H9 (cell line): ENCODE measurements at regions not wholly inside any gene's neighbourhood (a gene's known extent, or its start where the extent isn't known, plus 50 kb on each side); places are given as distances from the start of the nearest gene placed in this dataset.

Experiments used
- DNase-seq: peaks from one replicate; pipeline ENCODE4 v3.0.0-alpha.2; 2017
- H2AFZ ChIP-seq: one replicate; pipeline ENCODE4 v1.6.1; 2013; ENCODE audit warnings: mild to moderate bottlenecking, low read length, control low read depth, moderate library complexity
- H2AK5ac ChIP-seq: 2 replicates; pipeline ENCODE4 v1.6.1; 2013; ENCODE audit warnings: low read length, control low read depth, mixed read lengths; ENCODE audit not compliant: insufficient read length
- H2BK120ac ChIP-seq: one replicate; pipeline ENCODE4 v1.6.1; 2013; ENCODE audit warnings: low read depth, mild to moderate bottlenecking, low read length, control low read depth, inconsistent platforms; ENCODE audit not compliant: poor library complexity, severe bottlenecking
- H2BK12ac ChIP-seq: 2 replicates; pipeline ENCODE4 v1.6.1; 2013; ENCODE audit warnings: low read length, control low read depth, mixed read lengths, low read depth; ENCODE audit not compliant: insufficient read length
- H2BK15ac ChIP-seq: 2 replicates; pipeline ENCODE4 v1.6.1; 2013; ENCODE audit warnings: low read depth, low read length, control low read depth
- H2BK20ac ChIP-seq: one replicate; pipeline ENCODE4 v1.6.1; 2013; ENCODE audit warnings: low read depth, mild to moderate bottlenecking, low read length, control low read depth, inconsistent platforms; ENCODE audit not compliant: poor library complexity, severe bottlenecking
- H2BK5ac ChIP-seq: 2 replicates; pipeline ENCODE4 v1.6.1; 2013; ENCODE audit warnings: low read length, control low read depth, mixed read lengths; ENCODE audit not compliant: insufficient read length
- H3K14ac ChIP-seq: 2 replicates; pipeline ENCODE4 v1.6.1; 2013; ENCODE audit warnings: low read length, control low read depth; ENCODE audit not compliant: insufficient read depth
- H3K18ac ChIP-seq: 2 replicates; pipeline ENCODE4 v1.6.1; 2013; ENCODE audit warnings: low read depth, mild to moderate bottlenecking, mixed read lengths, low read length, control low read depth; ENCODE audit not compliant: insufficient read length
- H3K23ac ChIP-seq: 2 replicates; pipeline ENCODE4 v1.6.1; 2013; ENCODE audit warnings: low read length, control low read depth, mixed read lengths, low read depth; ENCODE audit not compliant: insufficient read length
- H3K23me2 ChIP-seq: 2 replicates; pipeline ENCODE4 v1.6.1; 2013; ENCODE audit warnings: low read depth, mild to moderate bottlenecking, mixed read lengths, low read length, control low read depth; ENCODE audit not compliant: insufficient read length, poor library complexity, severe bottlenecking
- H3K27ac ChIP-seq: 2 replicates; pipeline ENCODE4 v1.5.1; 2013; ENCODE audit warnings: low read length, control low read depth, mixed read lengths, low read depth; ENCODE audit not compliant: insufficient read length
- H3K27me3 ChIP-seq: 2 replicates; pipeline ENCODE4 v1.6.1; 2013; ENCODE audit warnings: low read length, control low read depth, inconsistent platforms; ENCODE audit not compliant: insufficient read depth
- H3K4ac ChIP-seq: 2 replicates; pipeline ENCODE4 v1.6.1; 2013; ENCODE audit warnings: low read depth, mild to moderate bottlenecking, control low read depth, inconsistent platforms, low read length, moderate library complexity
- H3K4me1 ChIP-seq: 2 replicates; pipeline ENCODE4 v1.6.1; 2013; ENCODE audit warnings: low read length, control low read depth, inconsistent platforms; ENCODE audit not compliant: insufficient read depth
- H3K4me2 ChIP-seq: 2 replicates; pipeline ENCODE4 v1.6.1; 2013; ENCODE audit warnings: low read length, control low read depth, mixed read lengths; ENCODE audit not compliant: insufficient read length, insufficient read depth
- H3K56ac ChIP-seq: 2 replicates; pipeline ENCODE4 v1.6.1; 2013; ENCODE audit warnings: low read depth, mild to moderate bottlenecking, mixed read lengths, low read length, control low read depth; ENCODE audit not compliant: insufficient read length
- H3K79me1 ChIP-seq: 2 replicates; pipeline ENCODE4 v1.6.1; 2013; ENCODE audit warnings: low read depth, mild to moderate bottlenecking, moderate library complexity, low read length, control low read depth, inconsistent platforms; ENCODE audit not compliant: insufficient read depth, poor library complexity, severe bottlenecking
- H3K79me2 ChIP-seq: 2 replicates; pipeline ENCODE4 v1.6.1; 2013; ENCODE audit warnings: low read length, control low read depth, inconsistent platforms; ENCODE audit not compliant: insufficient read depth
- H3K9ac ChIP-seq: 2 replicates; pipeline ENCODE4 v1.6.1; 2013; ENCODE audit warnings: low read length, control low read depth, mixed read lengths; ENCODE audit not compliant: insufficient read length; ENCODE audit errors: extremely low read depth
- H3K9me3 ChIP-seq: one replicate; pipeline ENCODE4 v1.6.1; 2013; ENCODE audit warnings: low read depth, low read length, inconsistent platforms; ENCODE audit not compliant: control insufficient read depth
- H3T11ph ChIP-seq: one replicate; pipeline ENCODE4 v1.6.1; 2013; ENCODE audit warnings: mild to moderate bottlenecking, low read length, control low read depth, inconsistent platforms
- H4K20me1 ChIP-seq: one replicate; pipeline ENCODE4 v1.6.1; 2013; ENCODE audit not compliant: control insufficient read depth, insufficient read length, insufficient read depth
- H4K5ac ChIP-seq: 2 replicates; pipeline ENCODE4 v1.6.1; 2013; ENCODE audit warnings: low read depth, mild to moderate bottlenecking, mixed read lengths, low read length, control low read depth; ENCODE audit not compliant: insufficient read length
- H4K8ac ChIP-seq: replicated peaks from 2 replicates; pipeline ENCODE4 v1.6.1; 2013; ENCODE audit warnings: low read length, control low read depth, mixed read lengths, low read depth; ENCODE audit not compliant: insufficient read length
- H4K91ac ChIP-seq: 2 replicates; pipeline ENCODE4 v1.6.1; 2013; ENCODE audit warnings: low read depth, mild to moderate bottlenecking, moderate library complexity, mixed read lengths, low read length, control low read depth; ENCODE audit not compliant: insufficient read length
- H3K27ac Mint-ChIP-seq, 3 experiments: 2 replicates in 2 of 3; 3 replicates in 1 of 3; pipeline ENCODE4 v1.8.0; 2020 to 2021; ENCODE audit warnings: mixed read lengths in 3 of 3, mild to moderate bottlenecking in 1 of 3, moderate library complexity in 1 of 3
- H3K27me3 Mint-ChIP-seq: 2 replicates; pipeline ENCODE4 v1.8.0; 2021; ENCODE audit warnings: low read depth, mild to moderate bottlenecking, moderate library complexity, mixed read lengths
- H3K36me3 Mint-ChIP-seq, 3 experiments: 2 replicates in 2 of 3; 3 replicates in 1 of 3; pipeline ENCODE4 v1.8.0; 2020 to 2021; ENCODE audit warnings: low read depth in 3 of 3, mixed read lengths in 3 of 3; ENCODE audit not compliant: insufficient read depth in 1 of 3
- H3K4me1 Mint-ChIP-seq, 2 experiments: 2 replicates each; pipeline ENCODE4 v1.8.0; 2020; ENCODE audit warnings: mixed read lengths in 2 of 2
- H3K4me3 Mint-ChIP-seq, 2 experiments: 2 replicates in 1 of 2; 3 replicates in 1 of 2; pipeline ENCODE4 v1.8.0; 2020 to 2021; ENCODE audit warnings: mild to moderate bottlenecking in 2 of 2, mixed read lengths in 2 of 2, moderate library complexity in 1 of 2
- H3K9me3 Mint-ChIP-seq, 2 experiments: 2 replicates in 1 of 2; 3 replicates in 1 of 2; pipeline ENCODE4 v1.8.0; 2020; ENCODE audit warnings: mild to moderate bottlenecking in 2 of 2, mixed read lengths in 2 of 2, moderate library complexity in 1 of 2
- CTCF ChIP-seq: fragments of 200-600 bp; sonication (generic); conservative IDR thresholded peaks from 3 replicates; pipeline ENCODE4 v1.8.0; 2021; ENCODE audit warnings: antibody characterized with exemption, mild to moderate bottlenecking
- WGBS: extraction: QIAGEN DNeasy Blood & Tissue Kit; methylation state at CpG from one replicate; pipeline ENCODE4 v1.1.7; 2013; ENCODE audit warnings: missing lambda C conversion rate, low lambda C conversion rate, mixed read lengths; ENCODE audit not compliant: insufficient read length; ENCODE audit errors: extremely low coverage; 5-methylcytosine and 5-hydroxymethylcytosine counted together

GRCh38 chr18:22865354-22866116 is 67.6 kb upstream of the RBBP8 start:
- Histone ChIP-seq H3K79me1 (no peaks in the 10 kb centered on the region), H3K79me2 (no peaks in the 10 kb centered on the region), H2BK120ac (no peak overlapping the region), H3K27ac (no peak overlapping the region), H2BK20ac (no peak overlapping the region), H2BK15ac (no peak overlapping the region), H3K14ac (no peak overlapping the region), H3K4me1 (no peaks in the 10 kb centered on the region), H3K27me3 (no peaks in the 10 kb centered on the region), H4K91ac (no peak overlapping the region), H3K4me2 (no peak overlapping the region), H4K20me1 (no peaks in the 10 kb centered on the region), H3K4ac (no peak overlapping the region), H3K56ac (no peak overlapping the region), H3K9ac (no peak overlapping the region), H2AFZ (no peak overlapping the region), H3K9me3 (no peaks in the 10 kb centered on the region), H2BK5ac (no peak overlapping the region), H3K23me2 (no peaks in the 10 kb centered on the region), H4K5ac (no peak overlapping the region), H3K23ac (no peak overlapping the region), H3K18ac (no peak overlapping the region), H3T11ph (no peak overlapping the region), H4K8ac (no peak overlapping the region), H2AK5ac (no peak overlapping the region), H2BK12ac (no peak overlapping the region)
- H3K27me3 Mint-ChIP-seq, result no peaks in the 10 kb centered on the region
- no peak for TF ChIP-seq CTCF
- no peaks in the 10 kb centered on the region for H3K36me3 Mint-ChIP-seq
- peaks cover 2 to 7% of the 10 kb centered on the region in 2 experiments; a peak in 3 of 4 replicates for H3K4me1 Mint-ChIP-seq
- WGBS, result no CpG with 5 or more reads among the region's 7 CpGs
- no peaks in the 10 kb centered on the region; a peak in 1 of 5 replicates for H3K9me3 Mint-ChIP-seq
- H3K27ac Mint-ChIP-seq, result no peak overlapping the region
- no peak for DNase-seq
- no peak overlapping the region for H3K4me3 Mint-ChIP-seq
